ENCODE measurements at regions not wholly inside any gene's neighbourhood (a gene's known extent, or its start where the extent isn't known, plus 50 kb on each side); places are given as distances from the start of the nearest gene placed in this dataset.

GRCh38 chr13:64540976-64541375, 2689.2 kb downstream of the PCDH9 start:
- ATAC-seq = no peak
- BruUV-seq (replicated peaks) = no TSS peak
- intact Hi-C loops (cut with micrococcal nuclease; ENCODE audit: unreplicated experiment) = no loop called here
- WGBS (ENCODE audit: insufficient coverage, insufficient replicate concordance, low lambda C conversion rate, missing lambda C conversion rate) = 5% methylated on average over 2 of the region's 2 CpGs
- ChIA-PET CTCF (no interaction called here), RAD21 (ENCODE audit: unreplicated experiment) (no interaction called here), SMC1A (ENCODE audit: uncharacterized antibody, unreplicated experiment) (no interaction called here), POLR2A (no interaction called here)
- H3K27ac ChIP-seq (ENCODE audit: control insufficient read depth, insufficient read depth) = no peak overlapping the region
- in situ Hi-C loops (cut with MboI) = no loop called here
- no peaks in the 10 kb centered on the region for H3K4me1 ChIP-seq (ENCODE audit: control insufficient read depth, insufficient read depth, low read length)
- no peak overlapping the region for H2AFZ ChIP-seq (ENCODE audit: control insufficient read depth, low read depth, low read length)
- no peak for FAIRE-seq
- no peak overlapping the region for H3K9ac ChIP-seq (ENCODE audit: control insufficient read depth, insufficient read depth, low read length)
- no peak for DNase-seq (ENCODE audit: low read depth, low spot score)
- no peak overlapping the region for H3K4me3 ChIP-seq
- no peaks in the 10 kb centered on the region for H3K36me3 ChIP-seq (ENCODE audit: control insufficient read depth in 2 of 2, insufficient read depth in 2 of 2, low read length in 1 of 2)
- no peaks in the 10 kb centered on the region for H4K20me1 ChIP-seq (ENCODE audit: control insufficient read depth, insufficient read depth)
- no peaks in the 10 kb centered on the region for H3K79me2 ChIP-seq (ENCODE audit: control insufficient read depth, insufficient read depth, low read length)
- H3K27me3 ChIP-seq (replicated peaks in 1 of 2; ENCODE audit: control insufficient read depth in 2 of 2, insufficient read depth in 2 of 2, low read length in 1 of 2) = no peaks in the 10 kb centered on the region
- H3K9me3 ChIP-seq (replicated peaks; ENCODE audit: control insufficient read depth, insufficient read depth, low read length) = no peaks in the 10 kb centered on the region
- TF ChIP-seq SIN3A (IDR thresholded peaks at IDR 0.05; ENCODE audit: low read depth, low read length) = no peak
- TF ChIP-seq, protein P1, sequence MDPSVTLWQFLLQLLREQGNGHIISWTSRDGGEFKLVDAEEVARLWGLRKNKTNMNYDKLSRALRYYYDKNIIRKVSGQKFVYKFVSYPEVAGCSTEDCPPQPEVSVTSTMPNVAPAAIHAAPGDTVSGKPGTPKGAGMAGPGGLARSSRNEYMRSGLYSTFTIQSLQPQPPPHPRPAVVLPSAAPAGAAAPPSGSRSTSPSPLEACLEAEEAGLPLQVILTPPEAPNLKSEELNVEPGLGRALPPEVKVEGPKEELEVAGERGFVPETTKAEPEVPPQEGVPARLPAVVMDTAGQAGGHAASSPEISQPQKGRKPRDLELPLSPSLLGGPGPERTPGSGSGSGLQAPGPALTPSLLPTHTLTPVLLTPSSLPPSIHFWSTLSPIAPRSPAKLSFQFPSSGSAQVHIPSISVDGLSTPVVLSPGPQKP (IDR thresholded peaks at IDR 0.05; ENCODE audit: low read depth, low read length) = no peak
- no peak overlapping the region for H3K4me2 ChIP-seq (ENCODE audit: control insufficient read depth, insufficient read depth)

- in situ Hi-C loops (cut with MboI) = no loop called here
- intact Hi-C loops (cut with micrococcal nuclease; ENCODE audit: unreplicated experiment) = no loop called here
- DNase-seq (ENCODE audit: low read depth, low spot score) (no peak), ATAC-seq (no peak), FAIRE-seq (no peak)
- Histone ChIP-seq H4K20me1 (ENCODE audit: control insufficient read depth, insufficient read depth) (no peaks in the 10 kb centered on the region), H3K36me3 (ENCODE audit: control insufficient read depth in 2 of 2, insufficient read depth in 2 of 2, low read length in 1 of 2) (no peaks in the 10 kb centered on the region), H3K9me3 (replicated peaks; ENCODE audit: control insufficient read depth, insufficient read depth, low read length) (no peaks in the 10 kb centered on the region), H3K27me3 (replicated peaks in 1 of 2; ENCODE audit: control insufficient read depth in 2 of 2, insufficient read depth in 2 of 2, low read length in 1 of 2) (no peaks in the 10 kb centered on the region), H3K4me3 (no peak overlapping the region), H3K4me2 (ENCODE audit: control insufficient read depth, insufficient read depth) (no peak overlapping the region), H2AFZ (ENCODE audit: control insufficient read depth, low read depth, low read length) (no peak overlapping the region), H3K4me1 (ENCODE audit: control insufficient read depth, insufficient read depth, low read length) (no peaks in the 10 kb centered on the region), H3K27ac (ENCODE audit: control insufficient read depth, insufficient read depth) (no peak overlapping the region), H3K9ac (ENCODE audit: control insufficient read depth, insufficient read depth, low read length) (no peak overlapping the region), H3K79me2 (ENCODE audit: control insufficient read depth, insufficient read depth, low read length) (no peaks in the 10 kb centered on the region)
- ChIA-PET POLR2A (no interaction called here), SMC1A (ENCODE audit: uncharacterized antibody, unreplicated experiment) (no interaction called here), CTCF (no interaction called here), RAD21 (ENCODE audit: unreplicated experiment) (no interaction called here)
- TF ChIP-seq BACH1 (IDR thresholded peaks at IDR 0.05; ENCODE audit: borderline replicate concordance) (no peak), IRF5 (IDR thresholded peaks at IDR 0.05; ENCODE audit: borderline replicate concordance) (no peak), RELA (IDR thresholded peaks at IDR 0.05; ENCODE audit: borderline replicate concordance, partially characterized antibody) (no peak), MEF2B (IDR thresholded peaks at IDR 0.05; ENCODE audit: partially characterized antibody, poor library complexity, severe bottlenecking) (no peak), SMAD1 (IDR thresholded peaks at IDR 0.05; ENCODE audit: low read depth, partially characterized antibody) (no peak), RAD21 (IDR thresholded peaks at IDR 0.05; ENCODE audit: insufficient read depth, low read depth, low read length) (no peak), NR2C2 (IDR thresholded peaks at IDR 0.05; ENCODE audit: borderline replicate concordance, control insufficient read depth, insufficient read length, low read depth) (no peak)
- TF ChIP-seq, protein P1 (IDR thresholded peaks at IDR 0.05; ENCODE audit: low read depth, low read length) = no peak
- TF ChIP-seq, protein P2, sequence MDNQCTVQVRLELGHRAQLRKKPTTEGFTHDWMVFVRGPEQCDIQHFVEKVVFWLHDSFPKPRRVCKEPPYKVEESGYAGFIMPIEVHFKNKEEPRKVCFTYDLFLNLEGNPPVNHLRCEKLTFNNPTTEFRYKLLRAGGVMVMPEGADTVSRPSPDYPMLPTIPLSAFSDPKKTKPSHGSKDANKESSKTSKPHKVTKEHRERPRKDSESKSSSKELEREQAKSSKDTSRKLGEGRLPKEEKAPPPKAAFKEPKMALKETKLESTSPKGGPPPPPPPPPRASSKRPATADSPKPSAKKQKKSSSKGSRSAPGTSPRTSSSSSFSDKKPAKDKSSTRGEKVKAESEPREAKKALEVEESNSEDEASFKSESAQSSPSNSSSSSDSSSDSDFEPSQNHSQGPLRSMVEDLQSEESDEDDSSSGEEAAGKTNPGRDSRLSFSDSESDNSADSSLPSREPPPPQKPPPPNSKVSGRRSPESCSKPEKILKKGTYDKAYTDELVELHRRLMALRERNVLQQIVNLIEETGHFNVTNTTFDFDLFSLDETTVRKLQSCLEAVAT (IDR thresholded peaks at IDR 0.05) = no peak
- no TSS peak for BruUV-seq (replicated peaks)
- 70% methylated on average over 2 of the region's 2 CpGs for WGBS (ENCODE audit: insufficient coverage, insufficient replicate concordance, low lambda C conversion rate, missing lambda C conversion rate)
Observed at GRCh38 chr13:64540468-64540867, 2689.7 kb downstream of the PCDH9 start.
